22Rv1 (cell line): ENCODE measurements at regions not wholly inside any gene's neighbourhood (a gene's known extent, or its start where the extent isn't known, plus 50 kb on each side); places are given as distances from the start of the nearest gene placed in this dataset.
"Not testable (repeated sequence)": the region's sequence is repeated elsewhere in the genome, so short reads cannot be mapped to it uniquely, and the experiment has no call there.

Experiments used
- H3K27ac ChIP-seq: fragments of 450-650 bp; 2 replicates; pipeline ENCODE4 v1.5.1; 2017
- ZFX ChIP-seq: fragments of 450-650 bp; IDR thresholded peaks from 2 replicates; pipeline ENCODE4 v1.6.1; 2017; ENCODE audit warnings: antibody characterized with exemption, borderline replicate concordance
- TF ChIP-seq, protein P1 (sequence below): fragments of 450-650 bp; IDR thresholded peaks from 2 replicates; pipeline ENCODE4 v1.5.1; 2017; ENCODE audit warnings: mild to moderate bottlenecking

- TF ChIP-seq, protein P1, sequence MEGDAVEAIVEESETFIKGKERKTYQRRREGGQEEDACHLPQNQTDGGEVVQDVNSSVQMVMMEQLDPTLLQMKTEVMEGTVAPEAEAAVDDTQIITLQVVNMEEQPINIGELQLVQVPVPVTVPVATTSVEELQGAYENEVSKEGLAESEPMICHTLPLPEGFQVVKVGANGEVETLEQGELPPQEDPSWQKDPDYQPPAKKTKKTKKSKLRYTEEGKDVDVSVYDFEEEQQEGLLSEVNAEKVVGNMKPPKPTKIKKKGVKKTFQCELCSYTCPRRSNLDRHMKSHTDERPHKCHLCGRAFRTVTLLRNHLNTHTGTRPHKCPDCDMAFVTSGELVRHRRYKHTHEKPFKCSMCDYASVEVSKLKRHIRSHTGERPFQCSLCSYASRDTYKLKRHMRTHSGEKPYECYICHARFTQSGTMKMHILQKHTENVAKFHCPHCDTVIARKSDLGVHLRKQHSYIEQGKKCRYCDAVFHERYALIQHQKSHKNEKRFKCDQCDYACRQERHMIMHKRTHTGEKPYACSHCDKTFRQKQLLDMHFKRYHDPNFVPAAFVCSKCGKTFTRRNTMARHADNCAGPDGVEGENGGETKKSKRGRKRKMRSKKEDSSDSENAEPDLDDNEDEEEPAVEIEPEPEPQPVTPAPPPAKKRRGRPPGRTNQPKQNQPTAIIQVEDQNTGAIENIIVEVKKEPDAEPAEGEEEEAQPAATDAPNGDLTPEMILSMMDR, result no peak
- TF ChIP-seq ZFX, result no peak
- H3K27ac ChIP-seq, result no peak overlapping the region
Observed at GRCh38 chr1:100806601-100807000, 87.1 kb downstream of the VCAM1 start.

- TF ChIP-seq, protein P1, result no peak
- no peak for TF ChIP-seq ZFX
- no peak overlapping the region for H3K27ac ChIP-seq
Observed at GRCh38 chr1:100810360-100810759, 84.3 kb downstream of the EXTL2 start.

GRCh38 chr1:100811808-100812207 lies 82.8 kb downstream of the EXTL2 start:
- H3K27ac ChIP-seq, result no peak overlapping the region
- TF ChIP-seq ZFX, result no peak
- TF ChIP-seq, protein P1, result no peak

- not testable (repeated sequence) for H3K27ac ChIP-seq
Observed at GRCh38 chr1:100814938-100815337, 79.7 kb downstream of the EXTL2 start.

GRCh38 chr1:100816049-100816448 lies 78.6 kb downstream of the EXTL2 start:
- H3K27ac ChIP-seq, result no peak overlapping the region
- no peak for TF ChIP-seq ZFX
- TF ChIP-seq, protein P1, result no peak

GRCh38 chr1:100820195-100820594 lies 74.4 kb downstream of the EXTL2 start:
- TF ChIP-seq, protein P1, result peak; percentile 24; the same call in 1 of the 2 replicates
- not testable (repeated sequence) for H3K27ac ChIP-seq

DNA sequence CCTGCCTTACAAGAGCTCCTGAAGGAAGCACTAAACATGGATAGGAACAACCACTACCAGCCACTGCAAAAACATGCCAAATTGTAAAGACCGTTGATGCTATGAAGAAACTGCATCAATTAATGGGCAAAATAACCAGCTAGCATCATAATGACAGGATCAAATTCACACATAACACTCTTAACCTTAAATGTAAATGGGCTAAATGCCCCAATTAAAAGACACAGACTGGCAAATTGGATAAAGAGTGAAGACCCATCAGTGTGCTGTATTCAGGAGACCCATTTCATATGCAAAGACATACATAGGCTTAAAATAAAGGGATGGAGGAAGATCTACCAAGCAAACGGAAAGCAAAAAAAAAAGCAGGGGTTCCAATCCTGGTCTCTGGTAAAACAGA lies 72.7 kb downstream of the EXTL2 start:
- H3K27ac ChIP-seq, result not testable (repeated sequence)
